Dermis microvascular lymphatic vessel endothelial cell (primary cell): ENCODE measurements at regions not wholly inside any gene's neighbourhood (a gene's known extent, or its start where the extent isn't known, plus 50 kb on each side); places are given as distances from the start of the nearest gene placed in this dataset.

Experiments used
- DNase-seq, 2 donors: peaks; one replicate each; pipeline versions ENCODE4 v3.0.0 to v3.0.0-alpha.2; 2010; ENCODE audit warnings: low read depth in 2 of 2

DNA sequence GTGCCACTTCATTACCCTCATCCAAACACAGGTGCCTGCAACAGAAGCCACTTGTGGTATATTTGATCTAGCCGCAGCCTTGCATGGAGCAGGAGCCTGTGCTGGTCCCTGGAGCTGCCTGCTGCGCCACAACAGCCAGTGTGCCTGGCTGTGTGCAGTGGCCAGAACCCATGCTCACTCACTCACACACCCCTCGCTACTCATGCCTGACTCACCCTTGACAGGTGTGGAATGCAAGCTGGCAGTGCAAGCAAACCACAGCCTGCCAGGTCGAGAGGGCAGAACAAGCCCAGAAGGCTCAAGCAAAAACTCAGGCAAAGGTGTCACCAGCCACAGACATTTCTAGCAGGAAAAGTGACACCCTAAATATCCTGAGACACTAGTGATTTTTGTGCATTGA is 1510.9 kb downstream of the KCNT2 start:
- no peak for DNase-seq

DNA sequence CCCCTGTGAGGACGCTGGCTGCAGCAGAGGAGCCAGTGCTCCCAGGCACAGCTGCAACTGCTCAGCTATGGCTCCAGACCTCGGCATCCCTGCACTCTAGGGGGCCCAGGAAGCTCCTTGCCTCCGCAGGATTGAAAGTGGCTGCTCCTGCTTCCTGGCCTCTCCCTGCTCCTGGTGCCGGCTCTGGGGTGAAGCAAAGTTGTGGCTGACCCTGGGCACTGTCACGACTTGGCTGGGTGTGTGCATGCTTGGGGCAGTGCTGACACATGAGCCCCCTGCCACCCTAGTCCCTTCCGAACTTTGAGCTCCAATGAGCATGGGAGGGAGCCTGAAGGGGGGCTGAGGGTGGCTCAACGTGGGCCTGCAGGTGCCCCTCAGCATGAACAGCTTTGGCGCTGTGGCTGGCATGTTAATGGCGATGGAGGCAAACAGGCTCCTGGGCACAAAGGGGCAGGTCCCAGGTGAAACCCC is 1512.2 kb downstream of the KCNT2 start:
- DNase-seq = no peak

- no peak for DNase-seq
Measured at GRCh38 chr1:195085196-195085595, 1523.0 kb downstream of the KCNT2 start.

GRCh38 chr1:195082183-195082582 is 1526.1 kb downstream of the KCNT2 start:
- DNase-seq = no peak

DNA sequence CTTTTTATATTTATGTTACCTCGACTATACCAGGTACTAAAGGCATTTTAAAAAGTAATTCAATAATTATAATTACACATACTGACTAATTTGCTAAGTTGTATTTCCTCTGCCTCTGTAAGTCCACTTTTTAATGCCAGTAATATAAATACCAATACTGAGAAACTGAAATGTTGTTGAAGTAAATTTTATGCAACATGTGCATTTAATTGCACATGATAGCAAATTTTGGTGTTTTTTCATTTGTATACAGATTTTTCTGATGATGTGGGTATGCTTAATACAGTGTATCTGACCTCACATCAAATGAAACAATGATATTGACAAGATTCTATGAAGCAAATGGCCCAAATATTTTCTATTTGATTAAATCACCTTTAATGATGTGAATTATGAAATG is 1531.6 kb downstream of the KCNT2 start:
- DNase-seq = no peak

DNA sequence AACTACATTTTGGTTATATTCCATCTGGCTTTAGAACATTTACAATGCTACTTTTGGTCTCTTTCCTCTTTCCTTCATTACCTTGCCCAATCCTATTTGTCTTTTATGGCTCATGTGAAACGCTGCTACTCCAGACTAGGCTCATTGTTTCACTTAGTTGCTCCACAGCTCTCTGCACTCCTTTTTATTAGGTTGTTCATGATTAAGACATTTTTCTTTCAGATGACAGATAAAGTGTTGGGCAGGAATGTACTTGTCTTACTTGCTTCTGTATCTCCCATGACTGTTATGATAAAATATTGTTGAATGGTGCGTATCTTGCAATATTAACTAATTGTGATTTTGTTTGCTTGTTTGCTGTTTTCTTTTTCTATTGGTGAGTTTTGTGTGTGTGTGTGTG is 1532.3 kb downstream of the KCNT2 start:
- DNase-seq = no peak

DNA sequence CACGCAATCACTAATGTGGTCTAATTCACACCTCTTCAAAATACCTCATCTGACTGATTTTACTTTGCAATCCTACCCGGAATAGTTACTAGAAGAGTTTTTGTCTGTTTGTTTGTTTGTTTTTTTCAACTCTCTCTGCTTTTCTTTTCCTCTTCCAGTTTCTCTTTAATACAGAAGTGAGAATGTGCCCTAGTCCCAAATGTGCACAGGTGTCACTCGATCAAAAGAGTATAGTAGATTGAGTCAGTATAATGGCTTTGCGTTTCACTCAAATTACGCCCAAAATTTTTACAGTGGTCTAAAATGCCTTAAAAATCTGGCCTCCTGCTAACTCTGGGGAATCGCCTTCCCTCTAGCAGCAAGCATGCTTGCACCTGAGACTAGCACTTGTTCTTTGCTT is 1536.8 kb downstream of the KCNT2 start:
- DNase-seq = no peak

DNA sequence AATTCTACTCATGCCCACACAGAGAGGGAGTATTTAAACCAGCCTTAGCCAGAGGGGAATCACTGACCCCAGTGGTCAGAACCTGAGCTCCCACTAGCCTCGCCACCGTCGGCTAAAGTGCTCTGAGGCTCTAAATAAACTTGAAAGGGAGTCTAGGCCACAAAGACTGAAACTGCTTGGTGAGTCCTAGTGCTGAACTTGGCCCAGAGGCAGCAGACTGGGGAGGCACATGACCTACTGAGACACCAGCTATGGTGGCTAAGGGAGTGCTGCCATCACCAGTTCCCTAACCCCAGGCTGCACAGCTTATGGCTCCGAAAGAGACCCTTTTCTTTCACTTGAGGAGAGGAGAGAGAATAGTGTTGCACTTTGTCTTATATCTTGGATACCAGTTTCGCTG is 1542.8 kb downstream of the KCNT2 start:
- DNase-seq = no peak

GRCh38 chr1:195064358-195064757 is 1543.9 kb downstream of the KCNT2 start:
- no peak for DNase-seq

DNA sequence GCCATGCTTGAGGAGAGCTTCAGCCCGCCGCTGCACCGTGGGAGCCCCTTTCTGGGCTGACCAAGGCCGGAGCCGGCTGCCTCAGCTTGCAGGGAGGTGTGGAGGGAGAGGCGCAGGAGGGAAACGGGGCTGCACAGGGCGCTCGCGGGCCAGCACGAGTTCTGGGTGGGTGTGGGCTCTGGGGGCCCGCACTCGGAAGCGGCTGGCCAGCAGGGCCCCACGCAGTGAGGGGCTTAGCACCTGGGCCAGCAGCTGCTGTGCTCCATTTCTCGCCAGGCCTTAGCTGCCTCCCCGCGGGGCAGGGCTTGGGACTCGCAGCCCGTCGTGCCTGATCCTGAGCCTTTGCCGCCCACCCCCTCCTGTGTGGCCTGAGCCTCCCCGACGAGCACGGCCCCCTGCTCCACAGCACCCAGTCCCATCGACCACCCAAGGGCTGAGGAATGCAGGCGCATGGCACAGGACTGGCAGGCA is 1554.0 kb downstream of the KCNT2 start:
- no peak for DNase-seq

DNA sequence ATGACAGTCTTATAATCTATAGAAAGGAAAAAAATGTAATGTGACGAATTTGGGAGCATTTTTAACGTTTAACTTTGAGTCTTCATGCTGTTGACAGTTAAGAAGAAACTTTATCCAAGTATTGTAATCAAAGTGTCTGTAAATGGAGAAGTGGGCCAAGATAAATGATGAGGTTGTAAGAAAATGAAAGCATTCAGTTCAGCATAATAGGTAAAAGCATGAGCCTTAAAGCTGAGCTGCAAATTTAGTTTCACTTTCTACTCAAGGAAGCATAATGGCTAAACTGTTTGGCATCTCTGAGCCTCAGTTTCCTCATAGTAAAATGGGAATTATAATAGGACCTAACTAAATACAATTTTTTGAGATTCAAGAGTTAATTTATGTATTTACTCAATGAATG is 1554.8 kb downstream of the KCNT2 start:
- no peak for DNase-seq

- no peak for DNase-seq
Measured at GRCh38 chr1:195047772-195048171, 1560.5 kb downstream of the KCNT2 start.

GRCh38 chr1:195045072-195045471 is 1563.2 kb downstream of the KCNT2 start:
- no peak for DNase-seq

DNA sequence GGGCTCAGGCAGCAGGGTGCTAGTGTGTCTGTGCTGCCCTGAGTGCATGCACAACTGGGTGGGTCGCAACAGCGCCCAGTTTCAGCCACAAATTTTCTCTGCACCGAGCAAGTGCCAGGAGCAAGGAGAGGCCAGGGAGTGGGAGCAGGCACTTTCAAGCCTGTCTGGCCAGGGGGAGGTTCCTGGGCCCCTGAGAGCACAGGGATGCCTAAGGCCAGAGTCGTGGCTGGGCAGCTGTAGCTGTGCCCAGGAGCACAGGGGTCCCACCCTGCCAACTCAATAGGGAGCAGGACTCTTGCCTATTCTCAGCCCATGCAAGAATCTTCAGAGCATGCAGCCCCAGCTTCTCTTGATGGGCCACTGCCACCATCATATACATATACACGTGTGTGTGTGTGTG is 1577.4 kb downstream of the KCNT2 start:
- no peak for DNase-seq

GRCh38 chr1:195026792-195027191 is 1581.4 kb downstream of the KCNT2 start:
- DNase-seq = no peak

DNA sequence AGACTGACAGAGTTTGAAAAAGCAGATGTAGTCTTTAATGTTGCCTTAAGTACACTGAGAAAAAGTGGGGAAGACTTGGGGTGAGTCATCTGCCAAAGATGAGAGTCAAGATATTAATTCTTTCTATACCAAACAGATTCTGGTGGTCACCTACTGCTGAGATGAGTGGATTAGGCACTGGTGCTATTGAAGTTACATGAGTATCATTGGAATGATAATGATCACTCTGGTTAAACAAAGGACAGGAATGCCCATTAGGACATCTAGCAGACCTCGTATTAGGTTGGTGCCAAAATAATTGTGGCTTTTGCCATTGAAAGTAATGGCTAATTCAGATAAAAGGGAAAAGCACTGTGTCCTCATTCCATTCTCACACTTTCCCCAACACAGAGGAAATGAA is 1588.9 kb downstream of the KCNT2 start:
- no peak for DNase-seq

GRCh38 chr1:195012995-195013394 is 1595.2 kb downstream of the KCNT2 start:
- DNase-seq = no peak

- DNase-seq = no peak
Measured at GRCh38 chr1:195005338-195005737, 1602.9 kb downstream of the KCNT2 start.

DNA sequence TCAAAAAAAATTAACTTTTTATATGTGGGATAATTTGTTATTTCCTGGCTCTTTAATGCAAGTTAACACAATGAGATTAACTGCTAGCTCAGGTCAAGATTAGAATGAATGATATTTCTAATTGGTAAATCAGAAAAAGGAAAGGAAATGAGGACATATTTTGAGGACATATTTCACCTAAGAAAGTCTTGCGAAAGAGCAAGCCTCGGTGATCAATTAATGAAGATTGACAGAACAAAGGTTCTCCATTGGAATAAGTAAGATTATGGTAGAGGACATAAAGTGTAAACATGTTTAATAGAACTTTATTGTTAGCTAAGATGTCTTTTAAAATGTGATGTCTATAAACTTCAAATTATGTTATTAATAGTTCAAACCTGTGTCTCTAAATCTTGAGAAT is 1617.8 kb downstream of the KCNT2 start:
- no peak for DNase-seq

GRCh38 chr1:194975913-194976312 is 1632.3 kb downstream of the KCNT2 start:
- DNase-seq = no peak

DNA sequence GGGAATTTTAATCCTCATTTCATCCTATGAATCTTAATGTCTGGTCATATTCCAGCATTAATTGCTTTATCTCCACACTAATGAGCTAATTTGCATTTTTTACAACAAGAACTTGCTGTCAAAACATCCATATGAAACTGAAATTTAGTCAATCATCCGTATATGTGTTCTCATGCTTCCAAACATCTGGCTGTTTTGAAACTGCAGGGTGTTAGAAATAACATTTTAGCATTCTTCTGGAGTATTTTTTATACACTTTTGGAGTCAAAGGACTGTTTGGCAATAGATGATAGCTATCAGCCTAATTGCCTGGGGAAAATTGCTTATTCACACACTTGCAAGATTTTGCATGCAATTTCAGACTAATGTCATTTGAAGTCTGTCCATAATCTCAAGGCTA is 1639.3 kb downstream of the KCNT2 start:
- DNase-seq = no peak

- DNase-seq = no peak
Measured at GRCh38 chr1:194959795-194960194, 1648.4 kb downstream of the KCNT2 start.

- DNase-seq = no peak
Measured at GRCh38 chr1:194952171-194952570, 1656.1 kb downstream of the KCNT2 start.

DNA sequence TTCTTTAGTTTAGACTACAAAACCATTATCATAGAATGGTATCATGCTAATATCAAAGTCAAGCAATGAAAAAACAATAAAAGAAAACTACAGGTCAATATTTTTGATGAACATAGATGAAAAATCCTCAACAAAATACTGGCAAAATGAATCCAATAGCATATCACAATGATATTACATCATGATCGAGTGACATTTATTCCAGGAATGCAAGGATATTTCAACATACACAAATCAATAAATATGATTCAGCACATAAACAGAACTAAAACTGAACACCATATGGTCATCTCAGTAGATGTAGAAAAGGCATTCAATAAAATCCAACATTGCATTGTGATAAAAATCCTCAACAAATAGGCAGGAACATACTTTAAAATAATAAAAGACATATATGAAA is 1657.7 kb downstream of the KCNT2 start:
- no peak for DNase-seq
